NCI-H526 treated with DMSO at 0.1 percent for 48 hours (cell line): ENCODE measurements at regions not wholly inside any gene's neighbourhood (a gene's known extent, or its start where the extent isn't known, plus 50 kb on each side); places are given as distances from the start of the nearest gene placed in this dataset.

Experiments used
- DNase-seq: peaks from one replicate; lab custom pipeline; 2025; lab: John Stamatoyannopoulos, UW

- no peak for DNase-seq
These were observed 61.2 kb upstream of the DPH5 start for GRCh38 chr1:101086783-101087182.

- DNase-seq: no peak
These were observed 56.2 kb upstream of the DPH5 start for GRCh38 chr1:101081496-101082488.

GRCh38 chr1:101080859-101081258 lies 55.3 kb upstream of the DPH5 start:
- DNase-seq: no peak

- DNase-seq: no peak
These were observed 53.8 kb upstream of the DPH5 start for GRCh38 chr1:101079341-101079740.

- no peak for DNase-seq
These were observed 52.3 kb upstream of the DPH5 start for GRCh38 chr1:101077849-101078248.

GRCh38 chr1:101075926-101076325 lies 50.3 kb upstream of the DPH5 start:
- DNase-seq: no peak
